ENCODE measurements at regions not wholly inside any gene's neighbourhood (a gene's known extent, or its start where the extent isn't known, plus 50 kb on each side); places are given as distances from the start of the nearest gene placed in this dataset.

- no peaks in the 10 kb centered on the region for H3K9me3 ChIP-seq
- H3K36me3 ChIP-seq, result no peaks in the 10 kb centered on the region
- no peak for DNase-seq
- no peak overlapping the region for H3K4me3 ChIP-seq (replicated peaks in 1 of 3)
- TF ChIP-seq POLR2A (IDR thresholded peaks at IDR 0.05), result no peak
- no peaks in the 10 kb centered on the region for H3K4me1 ChIP-seq
- H3K27me3 ChIP-seq, result no peaks in the 10 kb centered on the region
- no peak overlapping the region for H3K27ac ChIP-seq
- WGBS, 2 donors, result 66 to 71% methylated on average over 3 of the region's 3 CpGs
- intact Hi-C loops (cut with DNase I), result no loop called here
Measured at GRCh38 chr14:83379436-83379835, 1845.8 kb upstream of the SEL1L start.

- Histone ChIP-seq H3K27me3 (no peaks in the 10 kb centered on the region), H3K36me3 (no peaks in the 10 kb centered on the region), H3K4me1 (no peaks in the 10 kb centered on the region), H3K27ac (no peak overlapping the region), H3K4me3 (replicated peaks in 1 of 3) (no peak overlapping the region), H3K9me3 (no peaks in the 10 kb centered on the region)
- no peak for DNase-seq
- intact Hi-C loops (cut with DNase I), result no loop called here
- TF ChIP-seq CTCF (IDR thresholded peaks at IDR 0.05) (no peak), POLR2A (IDR thresholded peaks at IDR 0.05) (no peak)
- 88 to 89% methylated on average over 3 of the region's 3 CpGs for WGBS, 2 donors
Measured at GRCh38 chr14:83384253-83384652, 1850.6 kb upstream of the SEL1L start.

- Histone ChIP-seq H3K27me3 (no peaks in the 10 kb centered on the region), H3K4me1 (no peaks in the 10 kb centered on the region), H3K4me3 (replicated peaks in 1 of 3) (no peak overlapping the region), H3K36me3 (no peaks in the 10 kb centered on the region), H3K9me3 (no peaks in the 10 kb centered on the region), H3K27ac (no peak overlapping the region)
- TF ChIP-seq CTCF (IDR thresholded peaks at IDR 0.05) (no peak), POLR2A (IDR thresholded peaks at IDR 0.05) (no peak)
- 91 to 92% methylated on average over 2 of the region's 2 CpGs for WGBS, 2 donors
- no peak for DNase-seq
- intact Hi-C loops (cut with DNase I), result no loop called here
Measured at GRCh38 chr14:83395321-83395720, 1861.7 kb upstream of the SEL1L start.

- no peaks in the 10 kb centered on the region for H3K9me3 ChIP-seq
- 78 to 83% methylated on average over 2 of the region's 2 CpGs for WGBS, 2 donors
- intact Hi-C loops (cut with DNase I), result no loop called here
- no peak overlapping the region for H3K4me3 ChIP-seq (replicated peaks in 1 of 3)
- no peak for DNase-seq
- no peak for TF ChIP-seq POLR2A (IDR thresholded peaks at IDR 0.05)
- TF ChIP-seq CTCF (IDR thresholded peaks at IDR 0.05), result no peak
- no peaks in the 10 kb centered on the region for H3K27me3 ChIP-seq
- no peaks in the 10 kb centered on the region for H3K36me3 ChIP-seq
- H3K4me1 ChIP-seq, result peaks cover 0 to 4% of the 10 kb centered on the region in 2 donors
- no peak overlapping the region for H3K27ac ChIP-seq
Measured at GRCh38 chr14:83416476-83416875, 1882.8 kb upstream of the SEL1L start.

- intact Hi-C loops (cut with DNase I), result no loop called here
Measured at GRCh38 chr14:83419420-83419819, 1885.8 kb upstream of the SEL1L start.

More at GRCh38 chr14:83419420-83419819, 1885.8 kb upstream of the SEL1L start:
- Histone ChIP-seq H3K9me3 (no peaks in the 10 kb centered on the region), H3K4me1 (peaks cover 0 to 4% of the 10 kb centered on the region in 2 donors), H3K36me3 (no peaks in the 10 kb centered on the region), H3K27ac (no peak overlapping the region), H3K4me3 (replicated peaks in 1 of 3) (no peak overlapping the region), H3K27me3 (no peaks in the 10 kb centered on the region)
- TF ChIP-seq CTCF (IDR thresholded peaks at IDR 0.05) (no peak), POLR2A (IDR thresholded peaks at IDR 0.05) (no peak)
- 38 to 45% methylated on average over 4 of the region's 4 CpGs for WGBS, 2 donors
- peak; percentile 73 to 83 for DNase-seq
